Spleen (tissue), 7 donors: ENCODE measurements at regions not wholly inside any gene's neighbourhood (a gene's known extent, or its start where the extent isn't known, plus 50 kb on each side); places are given as distances from the start of the nearest gene placed in this dataset.

Source experiments
- POLR2A ChIP-seq, 3 donors: fragments of 450-650 bp; IDR thresholded peaks; one replicate each; pipeline ENCODE4 v1.5.1; 2017; ENCODE audit warnings: antibody characterized with exemption in 3 of 3, mild to moderate bottlenecking in 1 of 3
- POLR2AphosphoS5 ChIP-seq, 3 donors: sonication (generic); formaldehyde crosslinking; IDR thresholded peaks; one replicate each; pipeline ENCODE4 v1.5.1; 2017; ENCODE audit warnings: antibody characterized with exemption in 3 of 3
- TF ChIP-seq, protein P1 (sequence below), 11 experiments: fragments of 200-600 bp in 7 of 11; fragments of 450-650 bp in 4 of 11; sonication (generic) in 4 of 11; IDR thresholded peaks in 8 of 11; conservative IDR thresholded peaks in 3 of 11; 1 replicate in 7 of 11; 2 replicates in 4 of 11; pipeline versions ENCODE4 v1.4.0 to v1.8.0; 2016 to 2021; ENCODE audit warnings: antibody characterized with exemption in 11 of 11, inconsistent platforms in 4 of 11, mild to moderate bottlenecking in 1 of 11
- donor health status: DM: no; HTN: no; CAD: no; lungs with moderate emphysema.
- donor health status: DM: no; HTN: no; CAD: no.
- donor health status: DM: no; HTN: no; CAD: no.

DNA sequence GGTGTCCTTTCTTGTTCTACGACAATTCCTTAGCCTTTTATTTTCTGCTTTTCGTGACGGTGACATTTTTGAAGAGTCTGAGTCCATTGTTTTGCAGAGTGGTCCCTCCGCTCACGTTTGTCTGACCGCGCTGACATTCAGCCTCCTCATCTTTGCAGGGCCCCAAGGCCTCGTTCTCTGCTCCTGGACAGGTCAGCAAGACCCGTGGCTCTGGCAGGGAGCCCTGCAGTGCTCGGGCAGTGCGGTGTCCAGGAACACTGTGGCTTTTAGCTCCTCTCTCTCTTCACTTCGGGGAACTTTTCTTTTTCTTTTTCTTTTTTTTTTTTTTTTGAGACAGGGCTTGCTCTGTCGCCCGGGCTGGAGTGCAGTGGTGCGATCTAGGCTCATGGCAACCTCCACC, 142.5 kb downstream of the DNAJB6 start:
- TF ChIP-seq, protein P1, sequence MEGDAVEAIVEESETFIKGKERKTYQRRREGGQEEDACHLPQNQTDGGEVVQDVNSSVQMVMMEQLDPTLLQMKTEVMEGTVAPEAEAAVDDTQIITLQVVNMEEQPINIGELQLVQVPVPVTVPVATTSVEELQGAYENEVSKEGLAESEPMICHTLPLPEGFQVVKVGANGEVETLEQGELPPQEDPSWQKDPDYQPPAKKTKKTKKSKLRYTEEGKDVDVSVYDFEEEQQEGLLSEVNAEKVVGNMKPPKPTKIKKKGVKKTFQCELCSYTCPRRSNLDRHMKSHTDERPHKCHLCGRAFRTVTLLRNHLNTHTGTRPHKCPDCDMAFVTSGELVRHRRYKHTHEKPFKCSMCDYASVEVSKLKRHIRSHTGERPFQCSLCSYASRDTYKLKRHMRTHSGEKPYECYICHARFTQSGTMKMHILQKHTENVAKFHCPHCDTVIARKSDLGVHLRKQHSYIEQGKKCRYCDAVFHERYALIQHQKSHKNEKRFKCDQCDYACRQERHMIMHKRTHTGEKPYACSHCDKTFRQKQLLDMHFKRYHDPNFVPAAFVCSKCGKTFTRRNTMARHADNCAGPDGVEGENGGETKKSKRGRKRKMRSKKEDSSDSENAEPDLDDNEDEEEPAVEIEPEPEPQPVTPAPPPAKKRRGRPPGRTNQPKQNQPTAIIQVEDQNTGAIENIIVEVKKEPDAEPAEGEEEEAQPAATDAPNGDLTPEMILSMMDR (IDR thresholded peaks at IDR 0.05 in 8 of 11, conservative IDR thresholded peaks at IDR 0.05 in 3 of 11), result no peak
- no peak for TF ChIP-seq POLR2A (IDR thresholded peaks at IDR 0.05)
- no peak for TF ChIP-seq POLR2AphosphoS5 (IDR thresholded peaks at IDR 0.05)
